KMS-11 (cell line): ENCODE measurements at regions not wholly inside any gene's neighbourhood (a gene's known extent, or its start where the extent isn't known, plus 50 kb on each side); places are given as distances from the start of the nearest gene placed in this dataset.

Experiments used
- H2AFZ ChIP-seq: fragments of 200-600 bp; sonication (generic); 2 replicates; pipeline ENCODE4 v1.6.1; 2016; ENCODE audit warnings: antibody characterized with exemption, mixed run types, low read depth
- H3K27ac ChIP-seq: fragments of 200-600 bp; sonication (generic); 2 replicates; pipeline ENCODE4 v1.6.1; 2016; ENCODE audit warnings: mild to moderate bottlenecking, mixed run types
- H3K27me3 ChIP-seq: fragments of 200-600 bp; sonication (generic); 2 replicates; pipeline ENCODE4 v1.6.1; 2017; ENCODE audit warnings: mild to moderate bottlenecking, low read depth, mixed run types, moderate library complexity; ENCODE audit not compliant: insufficient read depth
- H3K36me3 ChIP-seq: fragments of 200-600 bp; sonication (generic); 2 replicates; pipeline ENCODE4 v1.6.1; 2017; ENCODE audit warnings: mild to moderate bottlenecking, mixed run types; ENCODE audit not compliant: insufficient read depth
- H3K4me1 ChIP-seq: fragments of 200-600 bp; sonication (generic); 2 replicates; pipeline ENCODE4 v1.6.1; 2016; ENCODE audit warnings: mild to moderate bottlenecking, low read depth, mixed run types; ENCODE audit not compliant: poor library complexity, severe bottlenecking
- H3K4me2 ChIP-seq: fragments of 200-600 bp; sonication (generic); 2 replicates; pipeline ENCODE4 v1.7.0; 2016; ENCODE audit warnings: mild to moderate bottlenecking, mixed run types
- H3K4me3 ChIP-seq: fragments of 200-600 bp; sonication (generic); IDR thresholded peaks from 2 replicates; pipeline ENCODE4 v1.6.1; 2017; ENCODE audit warnings: low read depth, low read length, mixed read lengths; ENCODE audit not compliant: insufficient read depth
- H3K79me2 ChIP-seq: fragments of 200-600 bp; sonication (generic); 2 replicates; pipeline ENCODE4 v1.6.1; 2016; ENCODE audit warnings: low read depth, mixed run types; ENCODE audit not compliant: insufficient read depth
- H3K9ac ChIP-seq: fragments of 200-600 bp; sonication (generic); 2 replicates; pipeline ENCODE4 v1.6.1; 2016; ENCODE audit warnings: mild to moderate bottlenecking, mixed run types
- H4K20me1 ChIP-seq: fragments of 200-600 bp; sonication (generic); 2 replicates; pipeline ENCODE4 v1.6.1; 2016; ENCODE audit warnings: mild to moderate bottlenecking, mixed run types; ENCODE audit not compliant: insufficient read depth
- CTCF ChIP-seq: fragments of 200-600 bp; sonication (generic); conservative IDR thresholded peaks from 2 replicates; pipeline ENCODE4 v1.6.1; 2017; ENCODE audit warnings: low read depth, mild to moderate bottlenecking, antibody characterized with exemption, low read length, moderate library complexity, mixed read lengths

- TF ChIP-seq CTCF: no peak
- H3K4me2 ChIP-seq: no peak overlapping the region
- H3K4me3 ChIP-seq: no peak overlapping the region
- no peak overlapping the region for H3K9ac ChIP-seq
- H3K36me3 ChIP-seq: no peaks in the 10 kb centered on the region
- H4K20me1 ChIP-seq: no peaks in the 10 kb centered on the region
- no peaks in the 10 kb centered on the region for H3K79me2 ChIP-seq
- no peaks in the 10 kb centered on the region for H3K4me1 ChIP-seq
- no peak overlapping the region for H3K27ac ChIP-seq
- no peak overlapping the region for H2AFZ ChIP-seq
- no peaks in the 10 kb centered on the region for H3K27me3 ChIP-seq
Measured at GRCh38 chr5:25614466-25614865, 969.7 kb upstream of the CDH10 start.

GRCh38 chr5:25604681-25605080 lies 959.9 kb upstream of the CDH10 start:
- no peaks in the 10 kb centered on the region for H3K36me3 ChIP-seq
- H3K4me2 ChIP-seq: no peak overlapping the region
- H3K9ac ChIP-seq: no peak overlapping the region
- no peaks in the 10 kb centered on the region for H4K20me1 ChIP-seq
- H3K79me2 ChIP-seq: no peaks in the 10 kb centered on the region
- TF ChIP-seq CTCF: no peak
- no peak overlapping the region for H3K27ac ChIP-seq
- no peaks in the 10 kb centered on the region for H3K27me3 ChIP-seq
- no peak overlapping the region for H3K4me3 ChIP-seq
- H3K4me1 ChIP-seq: no peaks in the 10 kb centered on the region
- no peak overlapping the region for H2AFZ ChIP-seq

GRCh38 chr5:25579111-25579510 lies 934.3 kb upstream of the CDH10 start:
- Histone ChIP-seq H2AFZ (no peak overlapping the region), H3K4me2 (no peak overlapping the region), H3K36me3 (no peaks in the 10 kb centered on the region), H3K79me2 (no peaks in the 10 kb centered on the region), H4K20me1 (no peaks in the 10 kb centered on the region), H3K27ac (no peak overlapping the region), H3K4me3 (no peak overlapping the region), H3K27me3 (no peaks in the 10 kb centered on the region), H3K4me1 (no peaks in the 10 kb centered on the region), H3K9ac (no peak overlapping the region)
- TF ChIP-seq CTCF: no peak

GRCh38 chr5:25573691-25574090 lies 928.9 kb upstream of the CDH10 start:
- Histone ChIP-seq H3K9ac (no peak overlapping the region), H3K27ac (no peak overlapping the region), H3K36me3 (no peaks in the 10 kb centered on the region), H3K4me2 (no peak overlapping the region), H4K20me1 (no peaks in the 10 kb centered on the region), H2AFZ (no peak overlapping the region), H3K4me1 (no peaks in the 10 kb centered on the region), H3K79me2 (no peaks in the 10 kb centered on the region), H3K27me3 (no peaks in the 10 kb centered on the region), H3K4me3 (no peak overlapping the region)
- TF ChIP-seq CTCF: no peak
